HFFc6 (cell line): ENCODE measurements at regions not wholly inside any gene's neighbourhood (a gene's known extent, or its start where the extent isn't known, plus 50 kb on each side); places are given as distances from the start of the nearest gene placed in this dataset.

Source experiments
- DNase-seq: peaks from one replicate; pipeline ENCODE4 v3.0.0-alpha.2; 2018
- H3K27ac Mint-ChIP-seq: 2 replicates; pipeline ENCODE4 v1.8.0; 2020; ENCODE audit warnings: mild to moderate bottlenecking, mixed read lengths
- H3K27me3 Mint-ChIP-seq: 2 replicates; pipeline ENCODE4 v1.8.0; 2021; ENCODE audit warnings: mild to moderate bottlenecking, moderate library complexity, mixed read lengths; ENCODE audit not compliant: insufficient read depth
- H3K36me3 Mint-ChIP-seq: 2 replicates; pipeline ENCODE4 v1.8.0; 2021; ENCODE audit warnings: low read depth, mixed read lengths
- H3K4me1 Mint-ChIP-seq: 2 replicates; pipeline ENCODE4 v1.8.0; 2020; ENCODE audit warnings: low read depth, mixed read lengths
- H3K4me3 Mint-ChIP-seq: 2 replicates; pipeline ENCODE4 v1.8.0; 2020; ENCODE audit warnings: mild to moderate bottlenecking, moderate library complexity, mixed read lengths
- H3K9me3 Mint-ChIP-seq: 2 replicates; pipeline ENCODE4 v1.8.0; 2020; ENCODE audit warnings: mild to moderate bottlenecking, mixed read lengths
- TF ChIP-seq, protein P1 (sequence below): fragments of 200-600 bp; sonication (generic); IDR thresholded peaks from 2 replicates; pipeline ENCODE4 v1.5.0; 2021; ENCODE audit warnings: antibody characterized with exemption, mild to moderate bottlenecking

DNA sequence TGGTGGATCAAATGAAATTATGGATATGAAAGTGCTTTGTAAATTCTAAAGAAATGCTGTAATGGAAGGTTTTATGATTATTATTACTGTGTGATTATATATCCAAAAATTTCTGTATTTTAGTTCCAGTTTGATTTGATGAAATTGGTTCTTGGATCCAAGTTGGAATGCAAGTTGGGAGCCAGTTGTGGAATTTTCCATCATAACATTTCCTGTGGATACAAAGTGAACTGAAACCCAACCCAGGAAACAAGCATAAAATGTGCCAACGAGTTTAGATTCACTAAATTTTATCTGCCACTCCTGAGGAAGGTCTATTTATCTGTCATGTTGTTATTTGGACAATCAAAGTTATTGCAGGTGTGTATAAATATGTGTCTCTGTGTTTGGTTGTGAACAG is 131.4 kb upstream of the MDFIC start:
- DNase-seq, result no peak
- TF ChIP-seq, protein P1, sequence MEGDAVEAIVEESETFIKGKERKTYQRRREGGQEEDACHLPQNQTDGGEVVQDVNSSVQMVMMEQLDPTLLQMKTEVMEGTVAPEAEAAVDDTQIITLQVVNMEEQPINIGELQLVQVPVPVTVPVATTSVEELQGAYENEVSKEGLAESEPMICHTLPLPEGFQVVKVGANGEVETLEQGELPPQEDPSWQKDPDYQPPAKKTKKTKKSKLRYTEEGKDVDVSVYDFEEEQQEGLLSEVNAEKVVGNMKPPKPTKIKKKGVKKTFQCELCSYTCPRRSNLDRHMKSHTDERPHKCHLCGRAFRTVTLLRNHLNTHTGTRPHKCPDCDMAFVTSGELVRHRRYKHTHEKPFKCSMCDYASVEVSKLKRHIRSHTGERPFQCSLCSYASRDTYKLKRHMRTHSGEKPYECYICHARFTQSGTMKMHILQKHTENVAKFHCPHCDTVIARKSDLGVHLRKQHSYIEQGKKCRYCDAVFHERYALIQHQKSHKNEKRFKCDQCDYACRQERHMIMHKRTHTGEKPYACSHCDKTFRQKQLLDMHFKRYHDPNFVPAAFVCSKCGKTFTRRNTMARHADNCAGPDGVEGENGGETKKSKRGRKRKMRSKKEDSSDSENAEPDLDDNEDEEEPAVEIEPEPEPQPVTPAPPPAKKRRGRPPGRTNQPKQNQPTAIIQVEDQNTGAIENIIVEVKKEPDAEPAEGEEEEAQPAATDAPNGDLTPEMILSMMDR, result no peak
- Mint-ChIP-seq H3K27me3 (no peaks in the 10 kb centered on the region; the same call in 1 of the 2 replicates), H3K4me1 (peaks cover 35% of the 10 kb centered on the region), H3K9me3 (no peaks in the 10 kb centered on the region), H3K27ac (no peak overlapping the region), H3K4me3 (no peak overlapping the region), H3K36me3 (no peaks in the 10 kb centered on the region)

- Mint-ChIP-seq H3K9me3 (no peaks in the 10 kb centered on the region), H3K4me3 (no peak overlapping the region), H3K4me1 (peaks cover 35% of the 10 kb centered on the region), H3K27ac (no peak overlapping the region), H3K36me3 (no peaks in the 10 kb centered on the region), H3K27me3 (no peaks in the 10 kb centered on the region; the same call in 1 of the 2 replicates)
- DNase-seq, result no peak
- TF ChIP-seq, protein P1, result no peak
These were observed 130.1 kb upstream of the MDFIC start for GRCh38 chr7:114791771-114792170.

DNA sequence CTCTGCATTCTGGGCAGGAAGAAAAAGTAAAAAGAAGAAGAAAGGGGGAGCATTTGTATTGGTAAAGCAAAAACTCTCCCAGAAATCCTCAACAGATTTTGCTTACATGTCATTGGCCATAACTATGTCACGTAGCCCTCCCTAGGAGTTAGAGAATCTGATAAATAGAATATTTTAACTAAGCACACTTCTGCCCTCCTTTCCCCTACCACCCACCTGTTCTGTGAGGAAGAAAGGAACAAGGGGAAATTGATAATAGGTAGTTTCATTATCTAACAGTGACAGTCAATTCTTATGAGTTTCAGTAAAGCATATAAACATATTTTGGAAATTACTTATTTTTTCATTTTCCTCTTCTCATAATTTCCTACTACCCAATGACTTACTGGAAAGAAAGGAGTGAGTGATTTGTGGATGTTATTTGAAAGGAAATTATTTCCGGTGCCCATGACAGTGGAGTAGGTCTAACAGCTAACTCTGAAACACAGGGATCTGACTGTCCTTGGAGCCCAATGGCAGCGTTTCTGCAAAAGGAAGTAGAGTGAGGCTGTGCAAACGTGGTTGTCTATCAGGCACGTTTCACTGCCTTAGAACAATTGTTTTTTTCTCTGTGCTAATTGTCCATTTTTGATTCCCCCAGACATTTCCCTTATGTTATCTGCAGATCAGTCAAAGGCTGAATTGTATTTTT is 128.6 kb upstream of the MDFIC start:
- H3K36me3 Mint-ChIP-seq, result no peaks in the 10 kb centered on the region
- H3K4me3 Mint-ChIP-seq, result no peak overlapping the region

DNA sequence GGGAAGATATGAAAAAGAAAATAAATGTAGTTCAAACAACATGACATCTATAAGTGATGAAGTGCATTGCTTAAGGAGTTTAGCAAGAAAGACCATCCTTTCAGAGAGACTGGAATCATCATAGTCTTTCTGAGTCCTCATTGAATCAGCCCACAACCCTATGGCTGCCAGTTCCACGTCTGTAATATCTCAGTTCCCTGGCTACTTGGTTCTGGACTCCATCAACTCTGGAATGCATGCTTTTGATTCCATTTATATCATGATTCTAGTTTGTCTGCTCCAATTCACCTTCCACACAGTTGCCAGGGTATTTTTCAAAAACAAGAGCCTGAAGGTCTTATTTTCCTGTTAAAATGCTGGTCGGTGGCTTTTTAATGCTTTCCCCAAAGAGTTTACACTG is 126.4 kb upstream of the MDFIC start:
- no peak overlapping the region for H3K27ac Mint-ChIP-seq
- H3K27me3 Mint-ChIP-seq, result no peaks in the 10 kb centered on the region; the same call in 1 of the 2 replicates
- H3K4me1 Mint-ChIP-seq, result peaks cover 12% of the 10 kb centered on the region
- no peak overlapping the region for H3K4me3 Mint-ChIP-seq
- no peak for DNase-seq
- TF ChIP-seq, protein P1, result no peak
- H3K9me3 Mint-ChIP-seq, result no peaks in the 10 kb centered on the region
- no peaks in the 10 kb centered on the region for H3K36me3 Mint-ChIP-seq

More for the DNA sequence above, 128.6 kb upstream of the MDFIC start:
- Mint-ChIP-seq H3K27ac (no peak overlapping the region), H3K27me3 (no peaks in the 10 kb centered on the region; the same call in 1 of the 2 replicates), H3K4me1 (peaks cover 33% of the 10 kb centered on the region), H3K9me3 (no peaks in the 10 kb centered on the region)
- DNase-seq, result no peak
- TF ChIP-seq, protein P1, result no peak

DNA sequence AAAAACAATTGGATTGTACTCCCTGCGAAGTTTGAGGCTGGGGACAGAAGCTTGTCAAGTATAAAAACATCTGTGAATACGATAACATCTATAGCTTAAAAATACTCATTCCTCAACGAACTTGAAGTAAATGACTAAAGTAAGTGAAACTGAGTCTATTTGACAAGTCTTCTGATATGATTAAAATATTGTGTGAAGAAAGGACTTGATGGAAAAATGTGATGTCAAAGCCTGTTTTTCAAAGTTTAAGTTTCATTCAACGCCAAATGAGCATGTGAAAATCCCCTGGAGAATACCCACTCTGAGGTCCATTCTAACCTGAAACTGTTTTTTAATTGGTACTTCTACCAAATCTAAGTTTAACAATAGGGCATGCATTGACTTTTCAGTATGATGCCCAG is 122.3 kb upstream of the MDFIC start:
- H3K4me1 Mint-ChIP-seq, result no peaks in the 10 kb centered on the region
- H3K9me3 Mint-ChIP-seq, result no peaks in the 10 kb centered on the region
- H3K4me3 Mint-ChIP-seq, result no peak overlapping the region
- no peak overlapping the region for H3K27ac Mint-ChIP-seq
- H3K36me3 Mint-ChIP-seq, result no peaks in the 10 kb centered on the region
- TF ChIP-seq, protein P1, result no peak
- H3K27me3 Mint-ChIP-seq, result no peaks in the 10 kb centered on the region
- DNase-seq, result no peak
